MCF 10A (cell line): ENCODE measurements at regions not wholly inside any gene's neighbourhood (a gene's known extent, or its start where the extent isn't known, plus 50 kb on each side); places are given as distances from the start of the nearest gene placed in this dataset.

ENCODE experiments used
- BruUV-seq: library from RNA; stranded (reverse); fragments of 400-500 nt; replicated peaks from 2 replicates; lab custom pipeline; 2021; lab: Mats Ljungman, UMichigan
- CTCF ChIA-PET: fragments of 300-600 bp; sonication (Branson Sonifier 250); formaldehyde crosslinking; extraction: SDS; loops from one replicate; lab custom pipeline; 2021; ENCODE audit warnings: antibody characterized with exemption, inconsistent platforms; lab: Yijun Ruan, JAX
- POLR2A ChIA-PET: fragments of 300-600, 350-650 bp; sonication (Branson Sonifier 250); formaldehyde crosslinking; extraction: SDS; loops from one replicate; lab custom pipeline; 2020; ENCODE audit warnings: antibody characterized with exemption, inconsistent platforms; lab: Yijun Ruan, JAX
- DNase-seq: peaks from one replicate; pipeline ENCODE4 v3.0.0-alpha.2; 2018; ENCODE audit not compliant: unreplicated experiment
- H3K27ac Mint-ChIP-seq: one replicate; pipeline ENCODE4 v1.8.0; 2022; ENCODE audit warnings: mild to moderate bottlenecking, low read depth, mixed read lengths; ENCODE audit not compliant: unreplicated experiment
- H3K27me3 Mint-ChIP-seq: one replicate; pipeline ENCODE4 v1.8.0; 2022; ENCODE audit warnings: mixed read lengths; ENCODE audit not compliant: insufficient read depth, unreplicated experiment
- H3K36me3 Mint-ChIP-seq: one replicate; pipeline ENCODE4 v1.8.0; 2022; ENCODE audit warnings: mild to moderate bottlenecking, moderate library complexity, mixed read lengths; ENCODE audit not compliant: insufficient read depth, unreplicated experiment
- H3K4me1 Mint-ChIP-seq: one replicate; pipeline ENCODE4 v1.8.0; 2022; ENCODE audit warnings: mixed read lengths; ENCODE audit not compliant: insufficient read depth, unreplicated experiment
- H3K4me3 Mint-ChIP-seq: one replicate; pipeline ENCODE4 v1.8.0; 2022; ENCODE audit warnings: mild to moderate bottlenecking, moderate library complexity, mixed read lengths; ENCODE audit not compliant: unreplicated experiment
- H3K9me3 Mint-ChIP-seq: one replicate; pipeline ENCODE4 v1.8.0; 2022; ENCODE audit warnings: mixed read lengths; ENCODE audit not compliant: unreplicated experiment
- CTCF ChIP-seq: fragments of 200-600 bp; IDR thresholded peaks from one replicate; pipeline ENCODE4 v1.8.0; 2022; ENCODE audit warnings: antibody characterized with exemption, mild to moderate bottlenecking; ENCODE audit not compliant: unreplicated experiment
- intact Hi-C: fragments of 100-400 bp; cut with micrococcal nuclease; formaldehyde crosslinking; loops from 2 replicates; pipeline ENCODE4 v1.14.1; 2022

GRCh38 chr12:111291357-111291756 is 77.5 kb downstream of the PHETA1 start:
- DNase-seq = no peak
- H3K4me3 Mint-ChIP-seq = no peak overlapping the region
- intact Hi-C loops = no loop called here
- H3K9me3 Mint-ChIP-seq = no peaks in the 10 kb centered on the region
- no peak overlapping the region for H3K27ac Mint-ChIP-seq
- no peak for TF ChIP-seq CTCF
- CTCF ChIA-PET = interaction anchor here (2.2 kb wide), 1 partner anchor 8 kb away, joined by 13 read pairs; no protein-coding TSS in a partner anchor
- no peaks in the 10 kb centered on the region for H3K36me3 Mint-ChIP-seq
- POLR2A ChIA-PET = no interaction called here
- H3K27me3 Mint-ChIP-seq = no peaks in the 10 kb centered on the region
- BruUV-seq = no TSS peak
- no peaks in the 10 kb centered on the region for H3K4me1 Mint-ChIP-seq

GRCh38 chr12:111288771-111289170 is 80.1 kb downstream of the PHETA1 start:
- no peaks in the 10 kb centered on the region for H3K36me3 Mint-ChIP-seq
- H3K4me3 Mint-ChIP-seq = no peak overlapping the region
- DNase-seq = no peak
- no peak overlapping the region for H3K27ac Mint-ChIP-seq
- ChIA-PET POLR2A (no interaction called here), CTCF (interaction anchor here (0.6 to 1.4 kb wide), 5 partner anchors 10 to 395 kb away, joined by 3 to 5 read pairs (median 3); no protein-coding TSS in a partner anchor)
- H3K9me3 Mint-ChIP-seq = no peaks in the 10 kb centered on the region
- H3K27me3 Mint-ChIP-seq = peaks cover 7% of the 10 kb centered on the region
- BruUV-seq = no TSS peak
- no peak for TF ChIP-seq CTCF
- intact Hi-C loops = no loop called here
- no peaks in the 10 kb centered on the region for H3K4me1 Mint-ChIP-seq

GRCh38 chr12:111287125-111287900 is 81.6 kb downstream of the PHETA1 start:
- CTCF ChIA-PET = interaction anchor here (0.5 to 1.1 kb wide), 2 partner anchors 11 to 275 kb away, joined by 3 to 4 read pairs; no protein-coding TSS in a partner anchor
- no peak overlapping the region for H3K4me3 Mint-ChIP-seq
- TF ChIP-seq CTCF = no peak
- DNase-seq = no peak
- H3K9me3 Mint-ChIP-seq = no peaks in the 10 kb centered on the region
- no peaks in the 10 kb centered on the region for H3K4me1 Mint-ChIP-seq
- POLR2A ChIA-PET = no interaction called here
- no peaks in the 10 kb centered on the region for H3K36me3 Mint-ChIP-seq
- no peak overlapping the region for H3K27ac Mint-ChIP-seq
- no TSS peak for BruUV-seq
- intact Hi-C loops = no loop called here
- peaks cover 11% of the 10 kb centered on the region for H3K27me3 Mint-ChIP-seq

- intact Hi-C loops = no loop called here
- Mint-ChIP-seq H3K36me3 (no peaks in the 10 kb centered on the region), H3K4me3 (no peak overlapping the region), H3K9me3 (peaks cover 17% of the 10 kb centered on the region), H3K27ac (no peak overlapping the region), H3K27me3 (peaks cover 31% of the 10 kb centered on the region), H3K4me1 (no peaks in the 10 kb centered on the region)
- ChIA-PET POLR2A (no interaction called here), CTCF (interaction anchor here (0.7 to 1.6 kb wide), 5 partner anchors 11 to 279 kb away, joined by 3 to 5 read pairs (median 3); no protein-coding TSS in a partner anchor)
- TF ChIP-seq CTCF = no peak
- BruUV-seq = no TSS peak
- no peak for DNase-seq
These were observed 83.7 kb downstream of the PHETA1 start for GRCh38 chr12:111285200-111285599.
